ENCODE measurements at regions not wholly inside any gene's neighbourhood (a gene's known extent, or its start where the extent isn't known, plus 50 kb on each side); places are given as distances from the start of the nearest gene placed in this dataset.

- ATAC-seq (no peak), DNase-seq (no peak)
- Histone ChIP-seq H3K36me3 (ENCODE audit: low read depth) (no peaks in the 10 kb centered on the region), H3K4me3 (no peak overlapping the region), H3K4me1 (ENCODE audit: low read depth) (no peaks in the 10 kb centered on the region), H3K9me3 (no peaks in the 10 kb centered on the region)
- intact Hi-C loops (cut with DNase I, micrococcal nuclease): no loop called here
- TF ChIP-seq, protein P1, sequence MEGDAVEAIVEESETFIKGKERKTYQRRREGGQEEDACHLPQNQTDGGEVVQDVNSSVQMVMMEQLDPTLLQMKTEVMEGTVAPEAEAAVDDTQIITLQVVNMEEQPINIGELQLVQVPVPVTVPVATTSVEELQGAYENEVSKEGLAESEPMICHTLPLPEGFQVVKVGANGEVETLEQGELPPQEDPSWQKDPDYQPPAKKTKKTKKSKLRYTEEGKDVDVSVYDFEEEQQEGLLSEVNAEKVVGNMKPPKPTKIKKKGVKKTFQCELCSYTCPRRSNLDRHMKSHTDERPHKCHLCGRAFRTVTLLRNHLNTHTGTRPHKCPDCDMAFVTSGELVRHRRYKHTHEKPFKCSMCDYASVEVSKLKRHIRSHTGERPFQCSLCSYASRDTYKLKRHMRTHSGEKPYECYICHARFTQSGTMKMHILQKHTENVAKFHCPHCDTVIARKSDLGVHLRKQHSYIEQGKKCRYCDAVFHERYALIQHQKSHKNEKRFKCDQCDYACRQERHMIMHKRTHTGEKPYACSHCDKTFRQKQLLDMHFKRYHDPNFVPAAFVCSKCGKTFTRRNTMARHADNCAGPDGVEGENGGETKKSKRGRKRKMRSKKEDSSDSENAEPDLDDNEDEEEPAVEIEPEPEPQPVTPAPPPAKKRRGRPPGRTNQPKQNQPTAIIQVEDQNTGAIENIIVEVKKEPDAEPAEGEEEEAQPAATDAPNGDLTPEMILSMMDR (IDR thresholded peaks at IDR 0.05): no peak
Observed at GRCh38 chr10:10576937-10577336, 440.7 kb upstream of the CELF2 start.

GRCh38 chr10:10579709-10580108 lies 438.0 kb upstream of the CELF2 start:
- intact Hi-C loops (cut with DNase I, micrococcal nuclease): no loop called here
- DNase-seq: no peak
- H3K4me3 ChIP-seq: no peak overlapping the region
- no peaks in the 10 kb centered on the region for H3K36me3 ChIP-seq (ENCODE audit: low read depth)
- no peaks in the 10 kb centered on the region for H3K4me1 ChIP-seq (ENCODE audit: low read depth)
- TF ChIP-seq, protein P1 (IDR thresholded peaks at IDR 0.05): no peak
- no peaks in the 10 kb centered on the region for H3K9me3 ChIP-seq
- ATAC-seq: no peak

GRCh38 chr10:10584161-10584560 lies 433.5 kb upstream of the CELF2 start:
- Histone ChIP-seq H3K9me3 (no peaks in the 10 kb centered on the region), H3K36me3 (ENCODE audit: low read depth) (no peaks in the 10 kb centered on the region), H3K4me1 (ENCODE audit: low read depth) (no peaks in the 10 kb centered on the region), H3K4me3 (no peak overlapping the region)
- intact Hi-C loops (cut with DNase I, micrococcal nuclease): no loop called here
- ATAC-seq: peak; percentile 54
- TF ChIP-seq, protein P1 (IDR thresholded peaks at IDR 0.05): no peak
- peak in 1 of 3 donors; percentile 37 for DNase-seq

DNA sequence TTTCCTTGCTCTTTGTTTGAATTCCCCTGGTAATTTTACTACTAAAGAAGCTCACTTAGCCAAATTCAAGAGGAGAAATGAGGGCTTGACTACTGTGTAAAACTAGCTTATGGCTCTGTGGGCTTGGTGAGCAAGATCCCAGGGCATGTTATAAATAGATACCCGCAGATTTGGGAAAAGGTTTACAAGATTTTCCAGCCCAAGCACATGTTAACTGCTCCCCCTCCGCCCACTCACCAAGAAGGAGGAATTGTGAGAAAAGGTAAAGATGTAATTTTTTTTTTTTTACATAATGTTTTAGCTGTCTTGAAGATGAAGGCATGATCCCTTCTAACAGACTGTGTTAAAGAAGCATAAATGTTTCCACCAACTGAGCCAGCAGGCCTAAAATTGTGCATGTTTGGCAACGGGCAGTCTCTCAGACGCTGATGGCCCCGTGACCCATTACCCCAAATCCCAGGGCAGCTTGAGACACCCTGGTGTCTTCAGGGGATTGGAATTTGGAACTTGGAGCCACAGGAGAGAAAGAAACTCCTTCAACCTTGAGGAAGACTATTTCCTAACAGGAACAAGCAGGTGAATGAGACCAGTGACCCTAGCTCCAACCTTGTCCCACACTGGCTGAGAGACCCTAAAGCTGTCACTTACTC lies 429.8 kb upstream of the CELF2 start:
- no peak for DNase-seq
- ATAC-seq: no peak
- no peaks in the 10 kb centered on the region for H3K9me3 ChIP-seq
- no peak overlapping the region for H3K4me3 ChIP-seq
- no peaks in the 10 kb centered on the region for H3K4me1 ChIP-seq (ENCODE audit: low read depth)
- TF ChIP-seq, protein P1 (IDR thresholded peaks at IDR 0.05): no peak
- H3K36me3 ChIP-seq (ENCODE audit: low read depth): no peaks in the 10 kb centered on the region
- intact Hi-C loops (cut with DNase I, micrococcal nuclease): no loop called here

GRCh38 chr10:10589540-10590303 lies 427.9 kb upstream of the CELF2 start:
- TF ChIP-seq, protein P1 (IDR thresholded peaks at IDR 0.05): no peak
- ATAC-seq (peak; percentile 15), DNase-seq (peak in 1 of 3 donors; percentile 5)

More at GRCh38 chr10:10589540-10590303, 427.9 kb upstream of the CELF2 start:
- intact Hi-C loops (cut with DNase I, micrococcal nuclease): no loop called here
- no peak overlapping the region for H3K4me3 ChIP-seq
- no peaks in the 10 kb centered on the region for H3K9me3 ChIP-seq
- no peaks in the 10 kb centered on the region for H3K36me3 ChIP-seq (ENCODE audit: low read depth)
- no peaks in the 10 kb centered on the region for H3K4me1 ChIP-seq (ENCODE audit: low read depth)

All from mucosa of descending colon (tissue), 3 donors.